Hematopoietic multipotent progenitor cell treated with erythropoietin and hydrocortisone succinate and interleukin-3 and kit ligand, for 8 days (in vitro differentiated cells): ENCODE measurements at regions not wholly inside any gene's neighbourhood (a gene's known extent, or its start where the extent isn't known, plus 50 kb on each side); places are given as distances from the start of the nearest gene placed in this dataset.

ENCODE experiments used
- DNase-seq: peaks from one replicate; pipeline ENCODE4 v3.0.0-alpha.2; 2015

DNA sequence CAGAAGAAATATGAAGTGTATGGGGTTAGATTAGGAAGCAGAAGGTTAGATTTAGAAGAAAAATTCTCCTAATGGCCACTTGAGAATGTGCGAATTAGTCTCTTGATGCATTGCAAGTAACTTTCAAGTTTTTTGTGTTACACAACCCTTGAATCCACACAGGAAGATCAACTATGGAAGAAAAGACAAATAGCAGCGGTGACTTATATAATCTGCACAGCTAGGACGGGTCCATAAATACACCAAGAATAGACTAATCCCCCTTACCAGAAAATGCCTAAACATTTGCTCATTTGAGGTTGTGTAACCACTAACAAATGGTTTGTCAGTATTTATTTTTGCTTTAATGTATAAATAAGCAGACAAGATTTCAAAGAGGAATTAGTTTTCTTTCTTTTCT is 182.6 kb downstream of the TGFB2 start:
- no peak for DNase-seq

DNA sequence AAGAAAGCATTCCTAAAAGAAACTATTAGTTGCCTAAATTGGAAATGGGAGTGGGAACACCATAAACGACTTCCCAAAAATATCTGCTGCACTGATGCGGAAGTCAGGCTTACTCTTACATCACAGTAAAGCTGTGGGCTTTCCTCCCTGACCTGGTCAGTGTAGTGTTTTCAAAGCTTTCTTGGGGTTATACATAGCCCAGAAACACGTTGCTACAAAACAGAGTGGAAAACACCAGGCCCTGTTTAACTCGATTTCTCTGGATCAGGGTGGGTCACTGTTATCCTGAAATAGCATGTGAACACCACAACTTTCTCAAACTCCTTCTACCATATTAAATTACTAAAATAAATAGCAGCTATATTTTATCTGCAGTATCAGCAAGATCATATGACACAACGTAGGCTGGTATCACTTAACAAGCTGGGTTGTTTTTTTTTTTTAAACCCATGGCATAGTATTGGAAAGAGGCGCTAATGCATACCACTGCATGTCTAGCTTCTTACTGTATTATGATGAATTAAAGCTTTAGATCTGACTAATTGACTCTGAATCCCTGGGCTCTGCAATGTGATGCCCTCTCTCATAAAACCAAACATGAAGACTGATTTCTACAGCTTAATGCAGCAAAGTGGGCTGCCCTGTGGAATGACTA is 184.6 kb downstream of the TGFB2 start:
- DNase-seq = no peak

DNA sequence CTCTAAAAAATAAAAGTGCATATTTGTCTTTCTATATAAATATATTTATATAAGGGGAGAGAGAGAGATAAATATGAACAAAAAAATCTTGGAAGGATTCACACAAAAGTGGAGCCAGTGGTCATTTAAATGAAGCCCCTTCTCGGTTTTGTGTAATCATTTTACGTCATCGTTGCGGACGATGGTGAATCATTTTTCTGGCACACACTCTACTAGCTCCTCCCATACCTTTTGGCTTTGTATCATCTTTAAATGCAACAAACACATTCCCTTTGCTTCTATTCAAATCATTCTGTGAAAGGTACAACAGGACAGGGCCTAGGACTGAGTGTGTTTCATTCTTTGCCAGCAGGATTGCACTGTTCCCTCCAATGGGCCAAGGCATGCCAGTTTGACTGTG is 186.8 kb downstream of the TGFB2 start:
- no peak for DNase-seq

DNA sequence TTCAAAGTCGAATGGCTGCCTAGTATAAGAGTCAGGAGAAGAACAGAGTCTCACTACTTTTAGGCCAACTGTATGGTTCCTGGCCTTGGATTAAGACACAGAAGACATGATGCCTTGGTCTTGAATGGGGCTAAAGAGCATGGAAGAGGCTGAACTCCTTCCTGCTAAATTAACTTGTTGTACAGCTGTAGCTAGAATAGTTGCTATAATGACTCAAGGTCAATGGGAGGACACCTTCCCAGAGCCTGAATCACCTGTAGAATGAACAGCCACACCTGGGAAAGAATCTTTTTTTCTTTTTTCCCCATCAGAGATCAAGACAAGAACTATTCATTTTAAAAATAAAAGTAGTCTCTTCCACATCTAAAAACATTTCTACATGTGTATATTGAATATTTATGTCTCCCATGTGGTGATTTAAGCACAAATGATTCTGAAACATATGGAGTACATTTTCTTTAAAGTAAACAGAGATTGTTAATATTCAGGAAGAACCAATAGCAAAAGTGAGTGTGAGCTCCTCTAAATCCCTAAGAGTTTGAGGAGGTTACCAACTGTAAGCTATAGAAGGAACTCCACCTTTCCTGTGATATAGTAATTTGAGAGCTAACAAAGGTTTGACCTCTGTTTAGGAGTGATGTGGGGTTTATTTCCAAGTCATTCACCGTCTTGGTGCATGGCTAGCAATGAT is 191.3 kb downstream of the TGFB2 start:
- no peak for DNase-seq

DNA sequence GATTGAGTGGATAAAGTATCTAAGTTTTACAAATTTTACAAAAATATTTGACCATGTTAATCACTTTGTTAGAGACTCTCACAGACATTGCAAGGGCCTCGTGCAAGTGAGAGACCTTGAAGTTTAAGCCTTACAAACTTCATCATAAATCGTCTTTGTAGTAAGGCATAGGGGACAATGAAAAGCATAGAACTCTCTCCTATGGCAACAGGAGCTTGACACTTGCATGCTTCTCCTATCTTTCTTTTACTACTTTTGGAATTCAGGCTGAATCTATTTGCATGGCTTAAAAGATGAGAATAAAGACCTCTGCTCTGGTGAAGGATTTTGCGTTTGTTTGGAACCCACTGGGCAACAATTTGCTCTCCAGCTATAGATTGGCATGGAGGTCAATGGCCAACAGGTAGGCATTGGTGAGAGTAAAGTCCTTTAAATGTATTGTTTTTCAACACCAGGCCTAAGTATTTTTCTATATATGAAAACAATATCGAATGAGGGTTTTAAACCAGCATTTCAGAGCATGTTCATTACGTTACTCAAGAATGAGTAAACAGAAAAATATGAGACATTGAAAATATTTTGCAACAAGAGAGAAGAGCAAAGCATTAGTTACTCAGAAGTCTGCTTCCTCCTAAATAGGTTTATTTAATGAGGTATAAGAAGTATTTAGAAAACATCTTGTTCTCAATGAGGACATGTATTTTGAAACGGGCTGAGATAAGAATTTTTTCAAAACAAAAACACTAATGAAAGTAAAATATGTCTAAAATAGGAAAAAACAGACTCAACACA is 192.2 kb downstream of the TGFB2 start:
- DNase-seq = no peak

DNA sequence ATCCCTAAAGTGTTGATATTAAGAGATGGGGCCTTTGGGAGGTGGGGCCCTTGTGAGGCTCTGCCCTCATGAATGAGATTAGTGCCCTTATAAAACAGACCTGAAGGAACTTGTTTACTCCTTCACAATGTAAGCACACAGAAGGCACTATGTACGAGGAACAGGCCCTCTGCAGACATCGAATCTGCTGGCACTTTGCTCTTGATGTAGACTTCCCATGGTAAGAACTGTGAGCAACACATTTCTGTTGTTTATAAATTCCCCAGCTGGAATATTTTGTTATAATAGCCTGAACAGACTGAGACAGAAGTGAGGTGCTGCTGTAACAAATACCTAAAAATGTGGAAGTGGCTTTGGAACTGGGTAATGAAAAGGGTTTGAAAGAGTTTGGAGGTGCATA is 193.2 kb downstream of the TGFB2 start:
- DNase-seq = no peak

DNA sequence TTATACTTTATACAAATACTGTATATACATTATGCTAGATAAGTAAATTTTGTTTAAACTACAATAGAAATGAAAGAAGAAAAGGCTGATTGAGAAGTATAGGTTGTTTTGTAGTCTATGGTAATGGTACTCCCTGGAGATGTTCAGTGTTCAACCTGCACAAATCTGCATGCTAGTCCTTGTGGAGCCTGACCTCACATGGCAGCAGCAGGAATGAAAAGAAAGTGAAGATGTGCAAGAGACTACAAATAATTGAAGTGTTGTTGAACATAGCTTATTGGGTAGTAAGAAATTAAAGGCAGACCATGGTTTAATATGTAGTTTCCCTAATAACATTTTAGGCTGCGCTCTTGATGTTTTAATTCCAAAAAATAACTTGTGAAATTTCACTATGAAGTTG is 201.2 kb downstream of the TGFB2 start:
- no peak for DNase-seq

DNA sequence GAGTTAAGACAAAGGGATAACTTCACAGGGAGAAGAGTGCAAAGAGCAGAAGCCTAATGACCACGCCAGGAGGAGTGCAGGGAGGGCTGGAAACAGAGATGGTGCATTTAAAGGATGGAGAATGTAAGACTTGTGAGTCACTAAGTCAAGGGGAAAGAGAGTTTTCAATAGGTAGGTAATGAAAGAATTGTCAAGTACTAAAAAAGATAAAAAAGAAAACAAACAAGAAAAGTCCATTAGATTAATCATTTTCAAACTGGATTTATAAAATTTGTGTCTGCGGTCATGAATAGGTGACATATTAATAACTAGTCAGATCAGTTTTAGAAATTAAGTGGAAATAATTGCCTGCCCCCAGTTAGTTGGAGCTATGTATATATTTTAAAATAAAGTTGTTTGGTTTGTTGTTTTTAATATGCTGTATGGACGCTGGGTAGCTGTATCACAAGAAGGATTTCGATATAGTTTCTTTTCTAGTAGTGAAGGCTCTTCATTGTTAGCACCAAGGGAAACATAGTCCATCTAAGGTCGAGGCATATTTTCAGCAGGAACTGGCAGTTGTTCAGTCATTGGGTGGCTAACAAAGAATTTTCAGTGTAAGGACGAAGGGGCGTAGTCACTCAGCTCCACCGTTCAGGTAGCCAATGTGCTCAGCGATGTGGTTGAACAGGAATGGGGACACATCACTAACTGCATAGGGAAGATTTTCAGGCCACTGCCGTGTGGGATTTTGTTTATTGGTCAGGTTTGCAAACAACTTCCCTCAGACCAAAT is 203.0 kb downstream of the TGFB2 start:
- DNase-seq = no peak

DNA sequence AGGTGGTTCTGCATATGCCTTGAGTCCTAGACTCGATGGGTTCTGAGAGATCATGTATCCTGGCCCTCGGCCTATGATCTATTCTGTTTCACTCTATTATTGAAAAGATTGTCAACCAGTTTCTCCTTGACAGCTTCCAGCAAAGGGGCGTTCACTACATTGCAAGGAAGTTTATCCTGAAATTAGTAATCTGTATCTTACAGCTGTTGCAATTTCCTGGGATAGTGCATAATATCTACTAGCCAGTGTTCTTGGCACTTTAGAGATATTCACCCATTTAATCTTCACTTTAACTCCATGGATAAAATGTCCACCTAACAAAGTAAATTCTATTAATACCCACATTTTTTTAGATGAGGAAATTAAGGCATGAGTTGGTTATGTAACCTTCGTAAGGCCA is 203.6 kb downstream of the TGFB2 start:
- no peak for DNase-seq

DNA sequence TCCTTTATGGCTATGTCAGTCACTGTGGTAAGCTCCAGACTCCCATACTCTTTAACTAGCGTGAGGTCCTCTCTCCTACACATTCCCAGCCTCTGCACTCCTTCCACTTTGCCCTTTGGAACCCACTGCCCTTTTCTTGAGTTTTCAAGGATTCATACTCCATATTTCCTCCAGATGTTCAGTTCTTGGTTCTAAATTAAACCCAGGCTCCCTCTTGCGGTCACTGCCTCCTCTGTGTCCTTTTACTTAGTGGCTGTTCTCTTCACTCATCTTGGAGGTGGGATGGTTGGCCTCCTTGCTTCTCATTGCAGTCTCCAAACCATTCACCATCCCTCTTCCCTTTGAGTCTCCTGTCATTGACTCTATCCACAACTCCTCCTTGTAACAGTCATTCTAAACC is 208.1 kb downstream of the TGFB2 start:
- no peak for DNase-seq

DNA sequence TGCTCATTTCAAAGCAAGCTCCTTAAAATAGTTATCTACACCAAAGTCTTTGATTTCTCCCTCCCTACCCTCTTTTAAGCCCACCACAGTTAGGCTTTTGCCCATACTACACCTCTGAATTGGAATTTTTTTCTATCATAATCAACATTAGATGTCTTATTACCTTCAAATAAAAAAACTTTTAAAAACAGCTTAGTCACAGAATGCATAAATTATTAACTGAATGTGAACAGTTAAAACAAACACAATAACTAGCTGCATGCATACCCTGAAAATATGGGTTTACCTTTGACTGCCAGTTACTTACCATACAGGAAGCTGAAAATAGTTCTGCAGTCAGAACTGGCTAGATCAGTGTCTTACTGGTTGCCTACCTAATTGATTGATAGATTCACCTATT is 210.9 kb downstream of the TGFB2 start:
- DNase-seq = no peak

DNA sequence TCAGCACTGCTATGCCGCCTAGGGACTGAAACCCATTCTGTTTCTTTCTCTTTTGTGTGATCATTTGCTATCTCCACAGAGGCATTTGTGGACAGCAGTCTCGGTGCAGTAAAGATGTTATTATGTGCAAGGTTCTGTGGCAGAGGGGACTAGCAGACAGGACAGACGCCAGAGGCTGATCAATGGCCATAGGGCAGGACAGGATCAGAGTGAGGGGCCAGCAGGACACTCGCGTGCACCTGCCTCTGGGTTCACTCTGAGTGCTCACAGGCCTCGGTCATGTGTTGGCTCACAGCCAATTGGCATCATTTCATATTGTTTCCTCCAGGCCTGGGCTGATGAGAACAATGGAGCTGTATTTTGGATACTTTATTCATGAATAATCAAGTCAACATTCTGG is 212.6 kb downstream of the TGFB2 start:
- no peak for DNase-seq

DNA sequence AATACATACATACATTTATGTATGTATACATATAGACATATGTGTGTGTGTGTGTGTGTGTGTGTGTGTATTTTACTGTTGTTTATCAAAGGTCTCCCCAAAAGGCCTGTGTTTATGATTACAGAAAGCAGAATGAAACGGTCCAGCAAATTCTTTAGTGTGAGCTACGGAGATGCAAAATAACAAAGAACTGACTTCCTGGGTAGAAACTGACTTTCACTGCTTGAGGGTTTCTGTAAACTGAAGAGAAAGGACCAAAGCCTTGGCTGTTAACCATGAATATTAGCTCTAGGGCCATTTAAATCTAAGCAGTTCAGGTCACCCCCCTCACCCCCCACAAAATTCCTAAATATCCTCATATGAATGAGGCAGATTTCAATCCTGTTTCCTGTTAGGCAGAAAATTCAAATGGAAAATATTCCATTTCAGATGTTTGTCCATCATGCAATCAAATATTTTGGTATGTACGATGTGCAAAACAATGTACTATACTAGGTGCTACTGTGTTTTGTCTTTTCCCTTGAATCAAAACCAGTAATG is 213.2 kb downstream of the TGFB2 start:
- no peak for DNase-seq

DNA sequence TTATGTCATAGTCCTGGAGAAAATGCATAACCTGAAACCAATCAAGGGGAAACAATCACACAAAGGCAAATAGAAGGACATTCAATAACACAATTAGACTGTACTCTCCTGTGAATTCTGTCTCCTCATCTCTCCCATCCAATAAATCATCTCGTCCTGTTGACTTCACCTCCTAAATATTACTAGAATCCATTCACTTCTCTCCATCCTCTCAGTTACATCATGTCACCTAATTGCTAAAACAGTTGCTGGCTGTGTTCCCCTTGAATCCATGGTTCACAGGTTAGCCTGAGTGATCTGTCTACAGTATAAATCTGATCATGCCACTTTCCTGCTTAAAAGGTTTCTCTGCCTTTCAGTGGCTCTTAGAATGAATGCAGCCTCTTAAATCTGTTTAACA is 220.2 kb downstream of the TGFB2 start:
- no peak for DNase-seq

DNA sequence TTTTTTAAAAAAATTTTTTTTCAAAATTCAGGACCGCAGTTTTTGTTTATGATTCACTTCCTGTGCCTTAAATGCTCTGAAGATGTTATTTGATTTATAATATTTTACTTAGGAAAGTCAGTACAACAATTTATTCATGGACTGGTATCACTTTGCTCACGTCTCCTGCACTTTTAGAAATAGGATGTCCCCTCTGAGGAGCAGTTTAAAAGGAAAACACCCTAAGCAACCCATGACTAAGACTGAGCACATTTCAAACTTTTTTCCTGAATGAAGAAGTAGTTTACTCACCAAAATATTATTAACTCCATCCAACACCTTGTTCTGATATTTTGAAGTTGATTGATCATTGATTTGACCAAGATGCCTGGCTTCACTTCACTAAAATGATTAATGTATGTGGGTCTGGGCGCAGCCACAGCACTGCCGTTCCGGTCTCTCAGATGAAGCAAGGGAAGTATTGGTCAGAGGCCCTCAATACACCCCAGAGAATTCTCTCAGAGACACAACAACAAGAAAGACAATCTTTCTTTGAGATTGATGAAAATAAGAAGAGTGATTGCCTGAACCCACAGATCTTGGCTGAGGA is 223.9 kb downstream of the TGFB2 start:
- no peak for DNase-seq

DNA sequence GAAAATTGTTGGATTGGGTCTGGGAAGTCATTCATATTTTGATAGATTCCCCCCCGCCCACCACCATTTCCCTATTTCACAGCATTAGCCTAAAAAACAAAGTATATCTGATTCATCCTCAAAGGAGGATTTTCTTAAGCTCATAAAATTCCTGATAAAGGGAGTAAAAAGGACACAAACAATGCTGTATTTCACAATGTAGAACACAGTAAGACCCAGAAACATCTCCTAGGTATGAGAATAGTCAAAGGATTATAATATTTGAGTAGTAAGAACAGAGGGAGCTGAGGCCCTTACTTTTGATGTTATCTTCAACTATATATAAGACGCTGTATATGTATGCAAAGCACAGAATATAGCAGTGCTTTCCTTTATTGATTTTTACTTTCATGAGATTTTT is 225.3 kb downstream of the TGFB2 start:
- no peak for DNase-seq

DNA sequence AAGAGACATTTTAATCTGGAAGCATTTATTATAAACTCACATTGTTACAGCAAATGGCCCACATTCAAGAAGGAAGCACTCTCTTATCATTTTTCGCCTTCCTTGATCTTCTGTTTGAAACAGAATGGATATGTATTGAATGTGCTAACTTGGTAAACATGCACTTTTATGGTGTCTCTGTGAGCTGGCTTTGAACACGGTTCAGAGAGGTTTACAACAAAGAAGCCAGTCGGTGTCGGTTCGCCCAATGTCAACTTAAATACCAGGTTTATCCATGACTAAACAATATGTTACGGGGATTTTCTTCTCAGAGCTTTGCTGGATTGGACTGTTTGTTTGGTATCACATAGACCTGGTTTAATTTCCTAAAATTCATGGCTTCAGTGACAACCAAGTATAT is 226.4 kb downstream of the TGFB2 start:
- DNase-seq = no peak

DNA sequence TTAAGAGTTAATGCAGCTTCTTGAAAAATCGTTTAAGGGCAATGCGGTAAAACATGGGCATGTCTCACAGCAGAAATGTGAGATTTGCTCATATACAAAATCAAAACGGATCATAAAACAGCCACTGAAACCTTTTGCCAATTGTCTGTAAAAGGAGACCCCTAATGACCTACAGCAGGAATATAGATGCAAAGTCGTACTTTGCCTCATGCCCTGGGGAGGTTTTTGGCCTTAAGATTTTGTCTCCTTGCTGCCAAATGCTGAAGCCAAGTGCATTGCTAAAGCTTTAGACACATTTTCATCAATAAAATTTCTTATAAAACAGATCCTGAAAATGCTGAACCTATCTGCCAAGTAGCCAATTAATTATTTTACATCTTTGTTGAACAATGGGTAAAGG is 226.9 kb downstream of the TGFB2 start:
- DNase-seq = no peak

DNA sequence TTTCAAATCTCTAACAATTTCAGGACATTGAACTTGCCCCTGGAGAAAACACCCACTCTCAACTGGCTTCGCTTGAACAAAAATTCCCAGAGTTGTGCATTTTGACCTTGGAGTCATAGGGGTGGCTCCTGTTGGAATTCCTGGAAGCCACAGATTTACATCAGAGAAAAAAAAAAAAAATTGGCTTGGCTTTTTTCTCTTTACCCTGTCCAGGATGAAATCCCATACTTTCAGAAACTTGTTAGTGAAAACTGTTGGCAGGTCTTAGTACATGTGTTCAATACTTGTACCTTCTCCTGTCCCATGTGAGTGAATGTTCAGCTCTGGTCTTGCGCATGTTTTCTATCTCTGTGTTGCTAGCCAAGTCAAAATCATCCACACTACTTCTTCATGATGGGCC is 228.8 kb downstream of the TGFB2 start:
- no peak for DNase-seq

DNA sequence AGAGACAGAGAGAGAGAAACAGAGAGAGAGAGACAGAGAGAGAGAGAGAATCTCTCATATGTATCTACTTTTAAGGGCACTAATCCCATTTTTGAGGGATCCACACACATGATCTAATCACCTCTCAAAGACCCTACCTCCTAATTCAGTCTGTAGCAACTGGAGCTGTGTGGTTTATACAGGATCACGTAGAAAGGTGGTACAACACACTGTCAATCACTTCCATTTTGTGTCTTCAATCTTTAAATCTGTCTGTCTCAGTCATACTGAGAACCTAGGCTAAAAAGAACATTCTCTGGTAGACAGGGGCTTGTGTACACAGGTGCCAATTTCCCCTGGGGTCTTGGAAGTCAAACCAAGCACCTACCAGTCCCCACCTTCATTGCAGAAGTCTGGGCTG is 229.9 kb downstream of the TGFB2 start:
- DNase-seq = no peak

DNA sequence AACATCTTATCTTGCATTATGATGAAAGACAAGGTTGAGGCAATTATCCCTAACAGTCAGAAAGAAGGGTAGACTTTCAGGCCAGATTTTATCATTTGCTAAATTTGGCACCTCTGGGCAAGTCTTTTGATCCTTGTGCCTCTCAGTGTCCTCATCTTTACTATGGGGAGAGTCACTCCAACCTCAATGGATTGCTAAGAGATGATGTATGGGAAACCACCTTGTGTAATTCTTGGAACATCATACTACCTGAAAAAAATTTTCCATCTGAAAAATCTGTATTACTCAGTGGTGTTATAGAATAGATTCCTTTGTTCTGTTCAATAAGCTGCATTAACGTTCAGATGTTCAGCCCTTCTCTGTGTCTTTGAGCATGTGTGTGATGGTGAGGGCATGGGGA is 230.7 kb downstream of the TGFB2 start:
- DNase-seq = no peak

DNA sequence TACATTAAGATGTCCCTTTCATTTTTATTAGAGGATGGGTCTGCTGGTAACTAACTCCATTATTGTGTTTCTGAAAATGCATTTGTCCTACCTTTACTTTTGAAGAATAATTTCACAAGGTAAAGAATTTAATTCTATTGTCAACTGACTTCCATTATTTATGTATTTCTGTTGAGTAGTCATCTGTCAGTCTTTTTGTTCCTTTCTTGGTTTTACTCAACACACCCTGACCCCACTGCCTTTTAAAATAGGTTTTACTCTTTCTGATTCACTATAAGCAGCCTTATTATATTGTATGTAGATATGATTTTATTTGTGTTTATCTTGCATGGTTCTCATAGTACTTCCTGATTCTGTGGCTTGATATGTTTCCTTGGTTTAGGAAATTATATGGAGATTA is 237.5 kb downstream of the TGFB2 start:
- DNase-seq = no peak
